ENCODE measurements at regions not wholly inside any gene's neighbourhood (a gene's known extent, or its start where the extent isn't known, plus 50 kb on each side); places are given as distances from the start of the nearest gene placed in this dataset.

DNA sequence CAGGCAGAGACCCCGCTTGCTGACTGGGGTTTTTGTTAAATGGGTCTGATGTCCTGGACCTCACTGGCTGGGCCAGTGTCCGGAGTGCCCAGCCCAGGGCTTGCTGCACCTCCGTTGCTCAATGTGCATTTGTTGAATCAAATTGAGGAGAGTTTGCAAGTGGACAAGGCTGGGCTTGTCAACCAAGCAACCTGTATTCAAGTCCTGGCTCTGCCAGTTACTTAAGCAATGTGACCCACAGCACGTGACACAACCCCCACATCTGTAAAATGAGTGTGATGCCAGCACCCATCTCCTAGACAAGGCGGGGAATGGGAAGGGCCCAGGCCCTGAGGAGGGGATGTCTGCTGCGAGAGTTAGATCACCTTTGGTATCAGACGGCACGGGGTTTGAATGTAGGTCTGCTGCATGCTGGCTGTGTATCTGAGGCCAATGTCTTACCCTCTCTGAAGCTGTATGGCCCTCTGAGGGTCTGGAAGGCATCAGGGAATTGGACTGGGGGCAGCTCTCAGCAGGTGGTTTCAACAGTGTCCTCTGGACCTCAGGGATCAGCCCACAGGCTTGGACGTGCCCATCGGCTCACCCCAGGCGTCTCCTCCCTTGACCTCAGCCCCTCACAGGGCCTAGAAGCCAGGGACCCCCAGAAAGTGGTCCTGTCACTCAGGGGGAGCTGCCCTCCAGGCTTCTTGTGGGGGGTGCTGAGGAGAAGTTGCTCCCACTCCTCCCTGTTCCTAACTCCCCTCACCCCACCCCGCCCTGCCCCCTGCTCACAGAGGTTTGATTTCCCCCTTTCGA is 51.0 kb upstream of the RUNX3 start:
- H3K9me3 Mint-ChIP-seq, result peaks cover 12% of the 10 kb centered on the region
- peak overlapping the region; percentile 66 for H3K4me3 Mint-ChIP-seq
- intact Hi-C loops (cut with micrococcal nuclease), result no loop called here
- peaks cover 81% of the 10 kb centered on the region for H3K4me1 Mint-ChIP-seq
- H3K27me3 Mint-ChIP-seq, result no peaks in the 10 kb centered on the region
- peaks cover 12% of the 10 kb centered on the region for H3K36me3 Mint-ChIP-seq (ENCODE audit: low read depth)
- peak overlapping the region; percentile 94 for H3K27ac Mint-ChIP-seq
- DNase-seq, result peak; percentile 65

All from activated CD4-positive, alpha-beta T cell treated with anti-CD3 and anti-CD28 coated beads, Interleukin-2, amount 10 ng/mL, durations not matched to agents 24 days and 14 days (primary cell).